Fibroblast of pulmonary artery (primary cell): ENCODE measurements at regions not wholly inside any gene's neighbourhood (a gene's known extent, or its start where the extent isn't known, plus 50 kb on each side); places are given as distances from the start of the nearest gene placed in this dataset.

Experiments used
- DNase-seq: peaks from one replicate; pipeline ENCODE4 v3.0.0-alpha.2; 2010; ENCODE audit warnings: low read depth
- H3K4me3 ChIP-seq: replicated peaks from 2 replicates; pipeline ENCODE4 v1.5.1; 2011; ENCODE audit warnings: low read depth, mild to moderate bottlenecking, control low read depth, low read length, moderate library complexity
- CTCF ChIP-seq: IDR thresholded peaks from 2 replicates; pipeline ENCODE4 v1.5.1; 2011; ENCODE audit warnings: mild to moderate bottlenecking, control low read depth, low read length, inconsistent platforms; ENCODE audit errors: missing control alignments

GRCh38 chr3:29207427-29207826 lies 73.4 kb upstream of the RBMS3 start:
- H3K4me3 ChIP-seq = no peak overlapping the region
- TF ChIP-seq CTCF = no peak
- DNase-seq = no peak

GRCh38 chr3:29212789-29213433 lies 68.0 kb upstream of the RBMS3 start:
- no peak for TF ChIP-seq CTCF
- DNase-seq = no peak
- no peak overlapping the region for H3K4me3 ChIP-seq

- no peak for DNase-seq
- H3K4me3 ChIP-seq = no peak overlapping the region
- no peak for TF ChIP-seq CTCF
Measured at GRCh38 chr3:29214009-29214658, 66.7 kb upstream of the RBMS3 start.

- TF ChIP-seq CTCF = no peak
Measured at GRCh38 chr3:29215948-29216347, 64.9 kb upstream of the RBMS3 start.

GRCh38 chr3:29226706-29227105 lies 54.2 kb upstream of the RBMS3 start:
- H3K4me3 ChIP-seq = no peak overlapping the region
- no peak for DNase-seq
- no peak for TF ChIP-seq CTCF

More at GRCh38 chr3:29215948-29216347, 64.9 kb upstream of the RBMS3 start:
- DNase-seq = no peak
- H3K4me3 ChIP-seq = no peak overlapping the region

GRCh38 chr3:29227307-29227706 lies 53.6 kb upstream of the RBMS3 start:
- DNase-seq = no peak
- TF ChIP-seq CTCF = no peak
- H3K4me3 ChIP-seq = no peak overlapping the region
